Activated CD8-positive, alpha-beta T cell treated with anti-CD3 and anti-CD28 coated beads for 36 hours (primary cell): ENCODE measurements at regions not wholly inside any gene's neighbourhood (a gene's known extent, or its start where the extent isn't known, plus 50 kb on each side); places are given as distances from the start of the nearest gene placed in this dataset.

Source experiments
- ATAC-seq: fragments of 200-7000 bp; cut with Tn5 transposase; one replicate; pipeline ENCODE4 v1.10.0; 2021; ENCODE audit warnings: mild to moderate bottlenecking, moderate library complexity
- CTCF ChIA-PET: fragments of 350-600 bp; sonication (Branson Sonifier 250); formaldehyde crosslinking; loops from one replicate; lab custom pipeline; 2021; ENCODE audit warnings: antibody characterized with exemption; lab: Charles Lee
- POLR2A ChIA-PET: fragments of 350-600 bp; sonication (Branson Sonifier 250); formaldehyde crosslinking; loops from one replicate; lab custom pipeline; 2021; ENCODE audit warnings: antibody characterized with exemption; lab: Charles Lee
- DNase-seq: peaks from one replicate; pipeline ENCODE4 v3.0.0-alpha.2; 2020
- H3K27ac Mint-ChIP-seq: one replicate; pipeline ENCODE4 v1.8.0; 2021; ENCODE audit warnings: mild to moderate bottlenecking, mixed read lengths
- H3K27me3 Mint-ChIP-seq: one replicate; pipeline ENCODE4 v1.8.0; 2021; ENCODE audit warnings: mixed read lengths
- H3K36me3 Mint-ChIP-seq: one replicate; pipeline ENCODE4 v1.8.0; 2021; ENCODE audit warnings: low read depth, mixed read lengths
- H3K4me1 Mint-ChIP-seq: one replicate; pipeline ENCODE4 v1.8.0; 2021; ENCODE audit warnings: low read depth, mixed read lengths
- H3K4me3 Mint-ChIP-seq: one replicate; pipeline ENCODE4 v1.8.0; 2021; ENCODE audit warnings: mild to moderate bottlenecking, moderate library complexity, mixed read lengths
- H3K9me3 Mint-ChIP-seq: one replicate; pipeline ENCODE4 v1.8.0; 2021; ENCODE audit warnings: mixed read lengths
- CTCF ChIP-seq: fragments of 200-600 bp; IDR thresholded peaks from one replicate; pipeline ENCODE4 v1.8.0; 2022; ENCODE audit warnings: antibody characterized with exemption, mild to moderate bottlenecking
- intact Hi-C: fragments of 100-400 bp; cut with micrococcal nuclease; formaldehyde crosslinking; loops from one replicate; pipeline ENCODE4 v1.10.0; 2022

GRCh38 chr2:23009545-23010149 is 375.3 kb upstream of the KLHL29 start:
- Mint-ChIP-seq H3K27me3 (no peaks in the 10 kb centered on the region), H3K4me3 (no peak overlapping the region), H3K27ac (no peak overlapping the region), H3K9me3 (no peaks in the 10 kb centered on the region), H3K4me1 (no peaks in the 10 kb centered on the region), H3K36me3 (no peaks in the 10 kb centered on the region)
- no peak for DNase-seq
- TF ChIP-seq CTCF = no peak
- intact Hi-C loops = no loop called here
- ATAC-seq = no peak
- CTCF ChIA-PET = no interaction called here
- POLR2A ChIA-PET = no interaction called here

GRCh38 chr2:23012499-23012898 is 372.5 kb upstream of the KLHL29 start:
- TF ChIP-seq CTCF = no peak

GRCh38 chr2:23015651-23016200 is 369.3 kb upstream of the KLHL29 start:
- no peak for TF ChIP-seq CTCF
- no peak overlapping the region for H3K4me3 Mint-ChIP-seq
- H3K36me3 Mint-ChIP-seq = no peaks in the 10 kb centered on the region
- no peaks in the 10 kb centered on the region for H3K4me1 Mint-ChIP-seq
- no peaks in the 10 kb centered on the region for H3K9me3 Mint-ChIP-seq
- no peaks in the 10 kb centered on the region for H3K27me3 Mint-ChIP-seq
- ATAC-seq (no peak), DNase-seq (no peak)
- POLR2A ChIA-PET = no interaction called here
- no peak overlapping the region for H3K27ac Mint-ChIP-seq
- CTCF ChIA-PET = no interaction called here
- intact Hi-C loops = no loop called here

More at GRCh38 chr2:23012499-23012898, 372.5 kb upstream of the KLHL29 start:
- Mint-ChIP-seq H3K36me3 (no peaks in the 10 kb centered on the region), H3K4me1 (no peaks in the 10 kb centered on the region), H3K27ac (no peak overlapping the region), H3K9me3 (no peaks in the 10 kb centered on the region), H3K27me3 (no peaks in the 10 kb centered on the region), H3K4me3 (no peak overlapping the region)
- ATAC-seq (no peak), DNase-seq (no peak)
- ChIA-PET CTCF (interaction anchor here (0.8 kb wide), 1 partner anchor 20 kb away, joined by 3 read pairs; no protein-coding TSS in a partner anchor), POLR2A (no interaction called here)
- intact Hi-C loops = no loop called here

- Mint-ChIP-seq H3K27ac (no peak overlapping the region), H3K27me3 (no peaks in the 10 kb centered on the region), H3K4me1 (no peaks in the 10 kb centered on the region), H3K36me3 (no peaks in the 10 kb centered on the region), H3K9me3 (no peaks in the 10 kb centered on the region), H3K4me3 (no peak overlapping the region)
- DNase-seq (no peak), ATAC-seq (no peak)
- ChIA-PET POLR2A (interaction anchor here (0.7 kb wide), 1 partner anchor 133 kb away, joined by 3 read pairs; no protein-coding TSS in a partner anchor), CTCF (no interaction called here)
- no peak for TF ChIP-seq CTCF
- intact Hi-C loops = no loop called here
These were observed 365.5 kb upstream of the KLHL29 start for GRCh38 chr2:23019476-23019875.

- no peak for ATAC-seq
- Mint-ChIP-seq H3K9me3 (no peaks in the 10 kb centered on the region), H3K27me3 (no peaks in the 10 kb centered on the region), H3K4me1 (no peaks in the 10 kb centered on the region), H3K36me3 (no peaks in the 10 kb centered on the region), H3K4me3 (no peak overlapping the region), H3K27ac (no peak overlapping the region)
- intact Hi-C loops = no loop called here
- no peak for DNase-seq
- ChIA-PET CTCF (no interaction called here), POLR2A (no interaction called here)
- no peak for TF ChIP-seq CTCF
These were observed 364.3 kb upstream of the KLHL29 start for GRCh38 chr2:23020659-23021058.
